A549 (cell line): ENCODE measurements at regions not wholly inside any gene's neighbourhood (a gene's known extent, or its start where the extent isn't known, plus 50 kb on each side); places are given as distances from the start of the nearest gene placed in this dataset.

Experiments
- CTCF ChIP-seq: fragments of >200 bp; sonication (Bioruptor Twin); formaldehyde crosslinking; IDR thresholded peaks from 3 replicates; pipeline ENCODE4 v1.5.1; 2016
- ELK1 ChIP-seq: fragments of 150-350 bp; IDR thresholded peaks from 2 replicates; pipeline ENCODE4 v1.6.1; 2014; ENCODE audit warnings: low read depth, mild to moderate bottlenecking, low read length
- NR3C1 ChIP-seq: fragments of >200 bp; sonication (Bioruptor Twin); formaldehyde crosslinking; IDR thresholded peaks from 3 replicates; pipeline ENCODE4 v1.6.1; 2017
- RAD21 ChIP-seq, 2 experiments: fragments of >200 bp in 1 of 2; sonication (Bioruptor Twin) in 1 of 2; formaldehyde crosslinking in 1 of 2; IDR thresholded peaks in 1 of 2; conservative IDR thresholded peaks in 1 of 2; 2 replicates in 1 of 2; 3 replicates in 1 of 2; pipeline ENCODE4 v1.6.1; 2012 to 2018; ENCODE audit warnings: inconsistent platforms in 1 of 2

- no peak for TF ChIP-seq CTCF
- no peak for TF ChIP-seq RAD21 (conservative IDR thresholded peaks at IDR 0.05 in 1 of 2, IDR thresholded peaks at IDR 0.05 in 1 of 2)
- TF ChIP-seq ELK1, result no peak
- TF ChIP-seq NR3C1, result no peak
Observed at GRCh38 chr2:236731767-236732580, 162.3 kb downstream of the ACKR3 start.
